GM18909 (cell line): ENCODE measurements at regions not wholly inside any gene's neighbourhood (a gene's known extent, or its start where the extent isn't known, plus 50 kb on each side); places are given as distances from the start of the nearest gene placed in this dataset.
"Not testable (repeated sequence)": the region's sequence is repeated elsewhere in the genome, so short reads cannot be mapped to it uniquely, and the experiment has no call there.

Source experiments
- ATAC-seq: cut with Tn5 transposase; IDR thresholded peaks from one replicate; pipeline ENCODE4 v1.9.1; 2021; ENCODE audit warnings: mild to moderate bottlenecking; ENCODE audit not compliant: unreplicated experiment, poor library complexity

GRCh38 chr14:34147461-34147860 lies 196.6 kb upstream of the EGLN3 start:
- no peak for ATAC-seq

DNA sequence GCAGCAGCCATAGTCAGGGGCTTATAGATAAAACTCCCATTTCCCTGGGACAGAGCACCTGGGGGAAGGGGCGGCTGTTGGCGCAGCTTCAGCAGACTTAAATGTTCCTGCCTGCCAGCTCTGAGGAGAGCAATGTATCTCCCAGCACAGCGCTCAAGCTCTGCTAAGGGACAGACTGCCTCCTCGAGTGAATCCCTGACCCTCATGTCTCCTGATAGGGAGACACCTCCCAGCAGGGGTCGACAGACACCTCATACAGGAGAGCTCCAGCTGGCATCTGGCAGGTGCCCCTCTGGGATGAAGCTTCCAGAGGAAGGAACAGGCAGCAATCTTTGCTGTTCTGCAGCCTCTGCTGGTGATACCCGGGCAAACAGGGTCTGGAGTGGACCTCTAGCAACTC lies 189.3 kb upstream of the EGLN3 start:
- ATAC-seq, result not testable (repeated sequence)

DNA sequence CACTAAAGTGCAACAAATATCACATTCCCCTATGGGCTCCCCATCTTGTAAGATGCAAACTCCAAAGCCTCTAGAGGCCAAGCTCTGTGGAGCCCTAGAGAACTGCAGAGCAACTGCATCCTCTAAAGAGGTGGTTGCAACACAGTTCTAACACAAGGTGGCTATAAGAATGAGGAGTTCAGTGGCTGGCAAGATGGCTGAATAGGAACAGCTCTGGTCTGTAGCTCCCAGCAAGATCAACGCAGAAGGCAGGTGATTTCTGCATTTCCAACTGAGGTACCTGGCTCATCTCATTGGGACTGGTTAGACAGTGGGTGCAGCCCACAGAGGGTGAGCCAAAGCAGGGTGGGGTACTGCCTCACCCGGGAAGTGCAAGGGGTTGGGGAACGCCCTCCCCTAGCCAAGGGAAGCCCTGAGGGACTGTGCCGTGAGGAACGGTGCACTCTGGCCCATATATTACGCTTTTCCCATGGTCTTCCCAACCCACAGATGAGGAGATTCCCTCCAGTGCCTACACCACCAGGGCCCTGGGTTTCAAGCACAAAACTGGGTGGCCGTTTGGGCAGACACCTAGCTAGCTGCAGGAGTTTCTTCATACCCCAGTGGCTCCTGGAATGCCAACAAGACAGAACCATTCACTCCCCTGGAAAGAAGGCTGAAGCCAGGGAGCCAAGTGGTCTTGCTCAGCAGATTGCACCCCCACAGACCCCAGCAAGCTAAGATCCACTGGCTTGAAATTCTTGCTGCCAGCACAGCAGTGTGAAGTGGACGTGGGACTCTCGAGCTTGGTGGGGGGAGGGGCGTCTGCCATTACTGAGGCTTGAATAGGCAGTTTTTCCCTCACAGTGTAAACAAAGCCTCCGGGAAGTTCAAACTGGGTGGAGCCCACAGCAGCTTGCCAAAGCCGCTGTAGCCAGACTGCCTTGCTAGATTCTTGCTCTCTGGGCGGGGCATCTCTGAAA lies 188.6 kb upstream of the EGLN3 start:
- not testable (repeated sequence) for ATAC-seq

- ATAC-seq, result no peak
These were observed 187.3 kb upstream of the EGLN3 start for GRCh38 chr14:34138175-34138574.

- no peak for ATAC-seq
These were observed 186.3 kb upstream of the EGLN3 start for GRCh38 chr14:34137001-34137745.

- ATAC-seq, result no peak
These were observed 184.6 kb upstream of the EGLN3 start for GRCh38 chr14:34135492-34135891.

DNA sequence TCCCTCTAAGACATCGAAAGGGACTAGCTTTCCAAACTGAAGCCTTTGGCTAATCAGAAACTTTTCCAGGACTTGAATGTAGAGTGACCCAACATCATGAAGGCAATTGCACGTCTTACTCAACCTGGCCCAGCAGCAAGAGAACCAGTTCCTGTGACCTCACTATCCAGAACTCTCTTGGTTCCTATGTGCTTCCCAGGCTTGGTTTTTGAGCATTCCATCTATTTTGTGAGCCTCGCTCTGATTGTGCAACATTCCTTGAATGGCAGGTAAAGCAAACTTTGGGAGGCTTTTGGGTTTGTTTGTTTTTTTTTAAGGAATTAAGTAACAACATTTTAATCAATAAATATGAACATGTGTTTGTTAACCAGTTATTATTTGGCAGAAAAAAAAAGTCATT lies 183.6 kb upstream of the EGLN3 start:
- ATAC-seq, result no peak

DNA sequence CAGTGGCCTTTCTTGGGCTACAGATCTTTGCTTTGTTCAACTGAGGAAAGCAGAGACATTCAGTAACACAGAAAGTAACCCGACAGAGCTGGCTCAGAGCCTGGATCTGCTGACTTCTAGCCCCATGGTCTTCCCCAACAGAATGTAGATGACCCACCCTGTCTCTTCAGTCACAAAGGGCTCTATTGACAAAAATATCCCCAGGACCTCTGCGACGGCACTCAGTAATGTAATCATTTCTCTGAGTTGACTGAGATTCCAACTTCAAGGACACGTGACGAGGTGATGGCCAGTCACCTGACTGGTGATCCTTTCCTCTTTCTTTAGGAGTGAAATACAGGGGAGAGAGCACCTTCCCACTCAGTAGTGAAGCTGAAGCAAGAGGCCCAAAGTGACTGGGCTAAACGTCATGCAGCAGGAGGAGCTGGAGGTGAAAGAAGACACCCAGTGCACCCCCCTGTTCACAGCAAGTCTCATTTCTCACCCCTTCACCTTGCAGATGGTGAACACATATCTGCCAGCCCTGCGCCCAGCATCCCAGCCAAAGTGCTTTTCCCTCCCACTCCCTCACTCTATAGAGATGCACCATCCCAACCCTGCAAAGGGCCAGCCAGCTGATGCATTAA lies 179.2 kb upstream of the EGLN3 start:
- ATAC-seq, result no peak

GRCh38 chr14:34128665-34129064 lies 177.8 kb upstream of the EGLN3 start:
- no peak for ATAC-seq

DNA sequence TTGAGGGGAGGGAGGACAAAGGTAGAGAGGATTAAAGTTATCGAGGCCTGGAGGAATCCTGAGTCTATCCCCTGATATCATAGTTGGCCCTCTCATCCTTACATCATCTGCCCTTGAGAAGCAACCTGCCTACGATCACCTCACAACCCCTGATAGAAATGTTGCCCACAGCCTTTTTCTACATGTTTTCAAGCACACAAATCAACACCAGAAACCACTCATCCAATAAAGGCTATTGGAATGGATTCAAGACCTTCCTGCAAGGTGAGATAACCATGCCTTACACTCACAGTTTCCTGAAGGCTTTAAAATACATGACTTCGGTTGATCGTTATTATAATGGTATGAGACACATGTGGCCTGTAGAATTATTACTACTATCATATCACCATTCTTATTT lies 175.7 kb upstream of the EGLN3 start:
- ATAC-seq, result no peak

GRCh38 chr14:34124585-34124984 lies 173.7 kb upstream of the EGLN3 start:
- ATAC-seq, result no peak

DNA sequence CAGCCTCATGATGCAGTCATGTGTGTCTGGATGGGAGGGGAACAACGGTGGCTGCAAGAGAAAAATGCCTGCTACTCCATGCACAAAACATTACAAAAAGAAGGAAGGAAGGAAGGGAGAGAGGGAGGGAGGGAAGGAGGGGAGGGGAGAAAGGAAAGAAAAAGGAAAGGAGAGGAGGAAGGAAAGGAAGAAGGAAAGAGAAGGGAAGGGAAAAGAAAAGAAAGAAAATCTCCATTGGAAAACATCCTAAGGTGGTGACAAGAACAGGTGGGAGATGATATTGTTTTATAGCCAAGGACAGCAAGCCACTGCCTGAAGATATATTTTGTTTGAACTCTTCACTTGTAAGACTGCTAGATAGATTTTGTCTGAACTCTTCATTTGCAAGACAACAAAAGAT lies 171.8 kb upstream of the EGLN3 start:
- no peak for ATAC-seq

GRCh38 chr14:34122081-34122480 lies 171.2 kb upstream of the EGLN3 start:
- no peak for ATAC-seq

DNA sequence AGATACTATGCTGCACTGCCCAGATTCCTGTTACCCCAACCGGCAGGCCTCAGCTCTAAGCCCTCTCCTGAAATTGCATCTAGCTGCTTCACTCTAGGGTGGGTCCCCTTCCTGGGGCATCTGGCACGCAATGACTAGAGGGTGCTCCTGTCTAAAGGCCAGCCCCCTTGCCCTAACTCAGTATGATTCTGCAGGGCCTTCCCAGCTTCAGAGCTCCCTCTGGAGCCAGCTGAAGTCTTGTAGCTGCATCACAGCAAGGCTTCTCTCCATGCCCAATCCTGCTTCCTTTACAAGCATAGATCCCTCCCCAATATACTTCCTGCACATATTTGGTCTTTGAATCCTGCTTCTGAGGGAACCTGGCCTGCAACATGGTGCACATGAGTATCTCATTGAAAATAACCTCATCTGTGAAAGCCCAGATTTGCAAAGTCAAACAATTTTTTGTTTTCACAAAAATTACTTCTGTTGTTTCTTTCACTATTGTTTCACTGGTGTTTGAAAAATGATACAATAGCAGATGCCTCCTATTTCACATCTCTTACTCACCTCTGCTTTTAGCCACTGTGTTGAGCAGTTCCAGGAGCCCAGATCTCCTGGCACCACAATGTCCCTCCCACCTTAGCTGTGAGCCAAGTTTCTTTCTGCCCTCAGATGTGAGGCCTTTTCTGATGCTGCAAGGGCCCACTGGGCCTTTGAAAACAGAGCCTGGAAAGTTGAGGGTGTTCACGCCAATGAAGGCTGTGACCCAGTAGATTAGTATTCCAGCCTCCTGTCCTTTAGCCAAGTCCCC lies 169.5 kb upstream of the EGLN3 start:
- ATAC-seq, result no peak

GRCh38 chr14:34119107-34119858 lies 168.4 kb upstream of the EGLN3 start:
- no peak for ATAC-seq

DNA sequence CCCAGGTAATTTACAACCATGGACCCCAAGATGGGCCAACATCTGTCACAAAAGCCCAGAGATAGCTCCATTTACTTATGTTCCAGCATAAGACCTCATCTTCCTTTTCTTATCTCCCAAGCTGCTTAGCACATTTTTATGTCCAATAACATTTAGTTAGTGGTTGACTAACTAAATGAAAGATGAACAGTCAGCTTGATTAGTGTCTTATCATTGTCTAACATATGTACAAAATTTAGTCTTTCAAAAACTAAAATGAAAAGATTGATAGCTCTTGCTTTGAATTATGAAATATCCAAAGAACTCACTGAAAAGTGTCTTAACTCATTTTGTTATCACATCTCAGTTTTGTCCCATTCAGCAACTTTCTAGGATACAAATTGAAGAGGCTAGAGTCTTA lies 163.1 kb upstream of the EGLN3 start:
- ATAC-seq, result no peak

GRCh38 chr14:34113005-34113511 lies 162.2 kb upstream of the EGLN3 start:
- ATAC-seq, result no peak

DNA sequence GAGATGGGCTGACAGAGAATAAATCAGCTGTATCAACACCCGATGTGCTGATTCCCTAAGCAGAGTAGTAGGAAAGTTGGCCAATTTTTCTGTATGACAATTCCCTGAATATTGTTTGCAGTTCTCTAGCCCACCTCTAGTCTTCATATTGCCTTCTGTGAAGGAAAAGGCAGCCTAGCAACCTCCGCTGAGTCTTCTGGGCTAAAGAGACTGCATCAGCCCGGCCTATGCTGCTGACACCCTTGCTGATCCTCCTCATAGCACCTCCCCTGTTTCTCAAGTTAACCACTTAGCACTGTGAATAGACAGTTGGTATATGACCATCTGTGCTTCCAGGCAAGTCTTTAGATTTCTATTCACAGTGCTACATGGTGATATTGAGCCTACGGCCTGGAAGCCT lies 161.1 kb upstream of the EGLN3 start:
- ATAC-seq, result no peak

DNA sequence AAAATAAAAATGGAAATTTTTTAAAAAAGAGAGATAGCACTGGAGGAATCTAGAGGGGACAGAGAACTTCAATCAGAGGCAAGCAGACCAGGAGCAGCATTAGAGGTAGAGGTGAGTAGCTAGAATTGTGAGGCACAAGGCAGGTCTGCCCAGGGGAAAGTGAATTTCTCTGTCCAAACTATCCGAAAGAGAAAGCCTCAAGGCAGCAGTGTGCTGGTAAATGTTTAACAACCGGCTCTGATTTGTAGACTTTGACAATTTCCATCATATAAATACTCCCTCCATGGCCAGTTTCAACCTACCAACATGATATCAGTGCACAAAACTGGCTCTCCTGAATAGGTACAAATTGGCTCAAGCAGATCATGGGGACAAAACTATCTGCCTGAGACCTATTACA lies 160.6 kb upstream of the EGLN3 start:
- no peak for ATAC-seq
